HUES64 (cell line): ENCODE measurements at regions not wholly inside any gene's neighbourhood (a gene's known extent, or its start where the extent isn't known, plus 50 kb on each side); places are given as distances from the start of the nearest gene placed in this dataset.

Source experiments
- H3K27ac ChIP-seq: 2 replicates; pipeline ENCODE4 v1.7.0; 2013; ENCODE audit warnings: low read depth, low read length, inconsistent platforms
- H3K27me3 ChIP-seq: 2 replicates; pipeline ENCODE4 v1.6.1; 2013; ENCODE audit warnings: mild to moderate bottlenecking, low read length; ENCODE audit not compliant: insufficient read depth
- H3K36me3 ChIP-seq: 2 replicates; pipeline ENCODE4 v1.6.1; 2013; ENCODE audit warnings: mild to moderate bottlenecking, low read length; ENCODE audit not compliant: insufficient read depth
- H3K4me1 ChIP-seq: 2 replicates; pipeline ENCODE4 v1.6.1; 2013; ENCODE audit warnings: mild to moderate bottlenecking, low read length, moderate library complexity; ENCODE audit not compliant: insufficient read depth
- H3K4me3 ChIP-seq: 2 replicates; pipeline ENCODE4 v1.5.1; 2013; ENCODE audit warnings: mild to moderate bottlenecking, low read length, moderate library complexity
- H3K9ac ChIP-seq: 2 replicates; pipeline ENCODE4 v1.6.1; 2013; ENCODE audit warnings: mild to moderate bottlenecking, low read depth, low read length
- H3K9me3 ChIP-seq: 2 replicates; pipeline ENCODE4 v1.6.1; 2013; ENCODE audit warnings: low read depth, low read length; ENCODE audit not compliant: insufficient read depth
- WGBS: fragments of 150-250, 120-280 bp; methylation state at CpG from one replicate; pipeline ENCODE4 v1.1.7; 2013; ENCODE audit warnings: missing lambda C conversion rate; 5-methylcytosine and 5-hydroxymethylcytosine counted together

DNA sequence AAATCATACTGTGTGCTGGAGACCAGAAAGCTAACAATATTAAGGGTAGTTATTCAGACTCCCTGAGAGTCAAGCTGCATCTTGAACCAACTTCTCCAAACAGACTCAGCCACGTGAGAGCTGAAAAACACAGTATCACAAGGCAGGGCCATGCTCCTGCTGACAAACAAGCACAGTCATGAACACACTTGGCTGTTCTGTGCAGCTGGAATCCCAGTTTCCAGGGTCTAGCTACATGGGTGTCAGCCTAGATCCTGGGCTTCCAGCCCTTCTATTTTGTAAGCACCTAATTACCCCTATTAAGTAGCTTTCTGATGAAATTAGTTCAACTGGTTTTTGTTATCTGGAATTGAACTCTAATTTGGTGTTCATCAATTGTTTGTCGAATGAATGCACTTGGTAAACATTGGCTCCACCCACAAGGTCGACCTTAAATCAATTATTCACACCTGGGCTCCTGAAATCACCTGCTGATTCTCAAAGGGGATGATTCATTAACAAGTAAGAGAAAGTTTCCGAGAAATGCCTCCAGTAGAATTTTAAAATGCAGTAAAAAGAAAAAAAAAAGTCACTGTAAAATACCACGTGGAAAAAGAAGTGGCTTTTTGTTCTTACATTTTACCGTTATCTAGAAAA is 179.3 kb downstream of the ZC3H11B start:
- Histone ChIP-seq H3K4me1 (peaks cover 17% of the 10 kb centered on the region), H3K27ac (no peak overlapping the region), H3K27me3 (no peaks in the 10 kb centered on the region), H3K36me3 (no peaks in the 10 kb centered on the region), H3K9me3 (no peaks in the 10 kb centered on the region), H3K4me3 (no peak overlapping the region), H3K9ac (no peak overlapping the region)
- 68% methylated on average over 5 of the region's 6 CpGs for WGBS

DNA sequence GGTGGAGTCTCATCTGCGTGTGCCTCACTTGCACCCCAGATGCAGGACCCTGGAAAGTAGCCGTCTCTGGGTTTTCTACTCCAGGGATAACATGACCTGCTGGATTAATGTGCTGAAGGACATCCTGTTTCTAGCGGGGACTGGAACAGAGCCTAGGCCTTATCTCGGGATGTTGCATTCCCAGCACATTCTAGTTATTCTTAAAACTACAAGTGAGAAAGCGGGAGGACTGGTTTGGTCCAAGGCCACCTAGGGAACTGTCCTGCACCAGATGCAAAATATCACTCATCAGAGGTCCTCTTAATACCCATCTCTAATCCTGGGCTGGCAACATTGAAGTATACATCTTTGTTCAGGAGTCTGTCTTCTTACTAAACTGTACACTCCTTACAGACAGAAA is 179.9 kb downstream of the ZC3H11B start:
- 94% methylated on average over 5 of the region's 5 CpGs for WGBS
- no peaks in the 10 kb centered on the region for H3K36me3 ChIP-seq
- no peaks in the 10 kb centered on the region for H3K9me3 ChIP-seq
- no peak overlapping the region for H3K27ac ChIP-seq
- no peak overlapping the region for H3K9ac ChIP-seq
- no peak overlapping the region for H3K4me3 ChIP-seq
- H3K4me1 ChIP-seq = peaks cover 17% of the 10 kb centered on the region
- no peaks in the 10 kb centered on the region for H3K27me3 ChIP-seq

DNA sequence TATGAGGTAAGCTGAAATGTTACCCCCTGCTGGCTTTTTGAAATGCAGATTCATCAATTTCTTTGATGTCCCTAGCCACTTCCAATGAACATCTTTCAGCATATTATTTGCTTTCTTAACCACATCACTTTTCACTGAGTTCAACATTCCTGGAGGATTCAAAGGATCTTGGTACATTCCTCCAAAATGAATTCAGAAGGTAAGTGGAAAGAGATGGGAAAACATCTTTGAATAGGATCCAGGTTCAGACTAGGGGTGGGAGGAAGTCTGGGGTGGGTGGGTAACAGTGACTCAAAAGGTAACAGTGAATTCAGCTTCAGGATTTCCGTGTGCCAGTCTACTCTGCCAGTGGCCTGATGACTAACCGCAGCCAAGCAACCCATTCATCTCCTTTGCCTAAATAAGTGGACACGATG is 180.7 kb downstream of the ZC3H11B start:
- H3K27ac ChIP-seq = no peak overlapping the region
- H3K36me3 ChIP-seq = no peaks in the 10 kb centered on the region
- no peaks in the 10 kb centered on the region for H3K9me3 ChIP-seq
- no peaks in the 10 kb centered on the region for H3K27me3 ChIP-seq
- no peak overlapping the region for H3K4me3 ChIP-seq
- peaks cover 17% of the 10 kb centered on the region for H3K4me1 ChIP-seq
- 77% methylated on average over 3 of the region's 3 CpGs for WGBS
- H3K9ac ChIP-seq = no peak overlapping the region

DNA sequence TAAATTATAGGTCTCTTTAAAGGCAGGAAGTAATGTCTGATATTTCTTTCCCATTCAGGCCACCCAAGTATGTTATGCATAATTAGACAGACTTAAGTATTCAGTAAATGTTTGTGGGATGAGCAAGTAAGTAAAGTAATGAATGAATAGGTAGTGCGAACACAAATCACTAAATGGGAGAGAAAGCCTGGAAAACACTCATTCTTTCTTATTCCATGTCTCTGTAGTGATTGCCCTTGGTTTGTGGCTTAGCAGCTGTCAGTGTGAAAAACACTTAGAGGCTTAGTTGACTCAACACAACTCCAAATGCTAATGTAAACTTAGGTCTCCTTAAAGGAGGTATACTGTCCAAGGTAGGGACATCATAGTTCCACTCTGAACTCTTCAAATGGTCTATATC is 182.5 kb downstream of the ZC3H11B start:
- whole genome bisulfite sequencing = 100% methylated on average over 1 of the region's 1 CpG

DNA sequence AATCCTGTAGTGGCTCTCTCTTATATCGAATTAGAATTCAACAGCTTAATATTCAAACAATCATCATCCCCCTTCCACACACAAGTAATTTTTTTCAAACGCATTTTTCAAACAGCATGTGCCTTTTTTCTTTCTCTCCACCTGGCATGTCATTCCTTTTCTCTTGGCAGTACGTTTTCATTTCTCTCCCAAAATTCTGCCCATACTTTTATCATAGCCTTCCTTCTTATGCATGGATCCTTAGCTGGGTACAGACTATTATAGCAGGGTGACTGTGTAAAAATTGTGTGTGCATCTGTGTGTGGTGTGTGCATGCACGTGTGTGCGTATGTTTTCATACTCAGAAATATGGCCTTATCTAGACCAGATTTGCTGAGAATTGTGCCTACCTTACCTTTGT is 184.3 kb downstream of the ZC3H11B start:
- Histone ChIP-seq H3K4me1 (peaks cover 9% of the 10 kb centered on the region), H3K27ac (no peak overlapping the region), H3K36me3 (no peaks in the 10 kb centered on the region), H3K9ac (no peak overlapping the region), H3K9me3 (no peaks in the 10 kb centered on the region), H3K27me3 (no peaks in the 10 kb centered on the region), H3K4me3 (no peak overlapping the region)
- 74% methylated on average over 5 of the region's 5 CpGs for WGBS

More for the DNA sequence above, 182.5 kb downstream of the ZC3H11B start:
- Histone ChIP-seq H3K36me3 (no peaks in the 10 kb centered on the region), H3K9me3 (no peaks in the 10 kb centered on the region), H3K9ac (no peak overlapping the region), H3K4me3 (no peak overlapping the region), H3K27me3 (no peaks in the 10 kb centered on the region), H3K4me1 (peaks cover 17% of the 10 kb centered on the region), H3K27ac (no peak overlapping the region)

DNA sequence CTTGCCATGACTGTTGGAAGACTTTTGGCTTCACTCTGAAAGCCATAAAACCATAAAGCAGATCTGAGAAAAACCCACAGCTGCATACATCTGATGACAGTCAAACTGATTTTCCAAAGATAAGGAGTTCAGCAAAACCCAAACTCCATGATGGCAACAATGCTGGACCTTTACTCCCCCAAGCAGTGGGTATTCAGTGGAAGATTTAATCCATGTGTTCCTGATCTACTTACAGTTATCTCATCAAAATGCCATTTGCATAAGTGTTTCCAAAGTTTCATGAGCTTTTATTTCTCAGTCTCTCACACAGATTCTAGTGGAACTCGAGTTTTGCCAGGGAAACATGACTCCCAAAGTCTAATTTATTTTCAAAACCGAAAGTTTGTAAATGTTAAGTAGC is 184.9 kb downstream of the ZC3H11B start:
- Histone ChIP-seq H3K27me3 (no peaks in the 10 kb centered on the region; the same call in 1 of the 2 replicates), H3K4me1 (peaks cover 9% of the 10 kb centered on the region; the same call in 1 of the 2 replicates), H3K9me3 (no peaks in the 10 kb centered on the region), H3K27ac (no peak overlapping the region), H3K36me3 (no peaks in the 10 kb centered on the region), H3K4me3 (no peak overlapping the region), H3K9ac (no peak overlapping the region)
- 78% methylated on average over 1 of the region's 2 CpGs for WGBS

DNA sequence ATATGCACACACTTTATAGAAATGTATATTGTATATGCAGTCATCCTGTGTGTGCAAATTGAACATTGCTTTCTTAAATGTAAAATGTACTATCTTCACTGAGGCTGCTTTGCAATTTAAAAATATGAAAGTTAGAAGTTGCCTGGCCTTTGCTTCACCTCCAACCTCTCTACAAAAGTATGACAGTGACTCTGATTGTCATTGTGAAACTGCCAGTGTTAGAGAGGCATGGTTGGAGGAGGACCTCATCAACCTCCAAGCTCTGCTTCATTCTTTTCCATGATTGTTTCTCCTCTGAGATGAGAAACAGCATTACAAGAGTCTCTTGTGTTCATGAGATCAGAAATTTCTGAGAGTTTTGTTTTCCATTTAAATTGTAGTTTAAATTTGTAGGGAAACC is 185.5 kb downstream of the ZC3H11B start:
- no peaks in the 10 kb centered on the region; the same call in 1 of the 2 replicates for H3K27me3 ChIP-seq
- H3K9me3 ChIP-seq = no peaks in the 10 kb centered on the region
- no peak overlapping the region for H3K27ac ChIP-seq
- peaks cover 7% of the 10 kb centered on the region; the same call in 1 of the 2 replicates for H3K4me1 ChIP-seq
- H3K9ac ChIP-seq = no peak overlapping the region
- H3K4me3 ChIP-seq = no peak overlapping the region
- no peaks in the 10 kb centered on the region for H3K36me3 ChIP-seq

DNA sequence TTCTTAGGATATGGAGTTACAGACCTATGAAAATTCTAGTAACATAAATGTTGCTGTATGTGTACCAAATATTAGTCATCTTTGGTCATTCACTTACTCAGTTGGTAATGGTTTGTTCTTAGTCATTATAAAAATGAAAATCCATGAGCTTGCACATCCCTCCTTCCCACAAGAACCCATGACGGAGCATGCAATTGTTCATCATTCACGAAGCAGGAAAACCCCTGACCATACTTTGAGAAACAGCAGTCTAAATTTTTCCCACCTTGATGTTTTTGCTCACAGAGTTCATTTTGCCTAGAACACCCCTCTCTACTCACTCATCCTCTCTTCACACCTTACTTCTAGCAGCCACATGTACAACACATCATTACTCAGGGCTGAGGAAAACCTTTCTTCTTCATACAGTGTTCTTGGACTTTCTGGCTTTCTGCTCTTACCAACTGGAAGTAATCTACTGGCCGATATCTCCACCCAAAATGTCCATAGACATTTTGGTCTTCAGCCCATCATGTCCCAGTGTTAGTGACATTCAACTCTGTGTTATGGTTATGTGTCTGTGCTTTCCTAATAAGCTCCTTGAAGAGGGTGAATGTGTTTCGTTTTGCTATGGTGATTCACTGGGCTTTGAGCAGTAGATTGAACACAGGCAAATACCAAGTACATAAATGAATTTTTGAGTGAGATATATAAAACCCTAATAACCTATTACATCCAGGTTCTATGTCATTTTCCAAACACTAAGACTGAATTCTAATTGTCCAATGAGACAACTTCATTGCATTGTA is 189.9 kb downstream of the ZC3H11B start:
- Histone ChIP-seq H3K27ac (no peak overlapping the region), H3K4me3 (no peak overlapping the region), H3K27me3 (no peaks in the 10 kb centered on the region; the same call in 1 of the 2 replicates), H3K36me3 (no peaks in the 10 kb centered on the region), H3K9me3 (no peaks in the 10 kb centered on the region), H3K9ac (no peak overlapping the region), H3K4me1 (no peaks in the 10 kb centered on the region)
- 93% methylated on average over 4 of the region's 4 CpGs for WGBS

DNA sequence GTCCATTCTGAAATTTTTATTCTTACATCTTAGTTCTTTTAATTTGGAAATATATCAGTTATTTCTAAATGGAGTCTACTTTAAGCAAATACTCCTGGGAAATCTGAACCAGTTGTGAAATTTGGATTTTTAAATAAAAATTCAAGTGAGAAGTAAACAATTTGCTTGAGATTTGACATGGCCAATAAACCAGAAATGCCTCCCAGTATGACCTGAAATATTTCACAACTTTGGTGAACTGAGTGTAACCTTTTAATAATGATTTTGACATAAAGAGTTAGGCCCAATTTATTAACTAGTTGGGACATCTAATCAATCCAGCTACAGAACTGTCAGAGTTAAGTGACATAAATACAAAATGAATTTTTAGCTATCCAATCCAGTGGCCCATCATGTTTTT is 192.0 kb downstream of the ZC3H11B start:
- H3K9ac ChIP-seq = no peak overlapping the region
- no peaks in the 10 kb centered on the region for H3K36me3 ChIP-seq
- no peaks in the 10 kb centered on the region for H3K9me3 ChIP-seq
- no peak overlapping the region for H3K27ac ChIP-seq
- H3K27me3 ChIP-seq = no peaks in the 10 kb centered on the region; the same call in 1 of the 2 replicates
- H3K4me1 ChIP-seq = no peaks in the 10 kb centered on the region
- no peak overlapping the region for H3K4me3 ChIP-seq

DNA sequence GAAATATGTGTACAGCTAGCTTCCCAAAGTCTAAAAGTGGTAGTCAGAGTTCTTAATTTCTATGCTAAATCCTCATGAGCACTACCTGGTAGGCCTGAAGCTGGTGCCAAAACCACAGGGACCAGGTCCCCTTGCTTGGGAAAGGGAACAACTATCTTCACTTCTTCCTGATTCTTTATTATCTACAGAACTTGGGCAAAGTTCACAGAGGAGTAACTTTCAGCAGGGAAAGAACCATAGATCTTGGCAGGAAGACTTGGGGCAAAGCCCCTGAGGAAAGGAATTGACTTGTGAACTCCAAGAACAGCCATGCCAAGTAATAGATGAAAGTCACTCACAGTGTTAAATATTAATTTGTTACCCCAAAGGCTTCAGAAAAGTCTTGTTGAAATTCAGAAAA is 193.0 kb downstream of the ZC3H11B start:
- H3K9me3 ChIP-seq = no peaks in the 10 kb centered on the region
- H3K27ac ChIP-seq = no peak overlapping the region
- H3K4me3 ChIP-seq = no peak overlapping the region
- H3K36me3 ChIP-seq = no peaks in the 10 kb centered on the region
- no peaks in the 10 kb centered on the region for H3K4me1 ChIP-seq
- no peaks in the 10 kb centered on the region; the same call in 1 of the 2 replicates for H3K27me3 ChIP-seq
- H3K9ac ChIP-seq = no peak overlapping the region

DNA sequence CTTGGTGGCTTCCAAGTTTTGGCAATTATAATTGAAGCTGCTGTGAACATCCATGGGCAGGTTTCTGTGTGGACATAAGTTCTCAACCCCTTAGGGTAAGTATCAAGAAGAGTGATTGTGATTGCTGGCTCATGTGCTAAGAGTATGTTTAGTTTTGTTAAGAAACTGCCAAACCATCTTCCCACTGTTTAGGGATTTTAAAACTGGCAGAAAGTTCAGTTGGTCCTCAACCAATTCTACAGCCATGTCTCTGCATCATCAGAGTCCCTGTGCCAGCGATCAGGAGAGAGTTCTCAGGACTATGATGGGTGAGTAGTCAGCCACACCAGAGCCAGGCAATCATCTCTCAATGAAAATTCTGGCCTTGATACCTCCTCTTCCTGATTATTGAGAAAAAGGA is 193.8 kb downstream of the ZC3H11B start:
- H3K27me3 ChIP-seq = no peaks in the 10 kb centered on the region; the same call in 1 of the 2 replicates
- H3K36me3 ChIP-seq = no peaks in the 10 kb centered on the region
- H3K9me3 ChIP-seq = no peaks in the 10 kb centered on the region
- H3K9ac ChIP-seq = no peak overlapping the region
- no peak overlapping the region for H3K4me3 ChIP-seq
- no peaks in the 10 kb centered on the region for H3K4me1 ChIP-seq
- WGBS = 91% methylated on average over 1 of the region's 1 CpG
- H3K27ac ChIP-seq = no peak overlapping the region
